Right lobe of liver (tissue), 6 donors: ENCODE measurements at regions not wholly inside any gene's neighbourhood (a gene's known extent, or its start where the extent isn't known, plus 50 kb on each side); places are given as distances from the start of the nearest gene placed in this dataset.

Experiments
- ATAC-seq, 4 donors: fragments of 200-7000 bp; cut with Tn5 transposase; one replicate each; pipeline ENCODE4 v1.9.1; 2020; ENCODE audit warnings: mild to moderate bottlenecking in 4 of 4, moderate library complexity in 4 of 4
- DNase-seq, 3 donors: peaks; one replicate each; pipeline ENCODE4 v3.0.0-alpha.2; 2020
- H3K27ac ChIP-seq, 3 donors: fragments of 200-600 bp; one replicate each; pipeline ENCODE4 v1.8.0; 2022
- H3K27me3 ChIP-seq, 2 donors: fragments of 200-600 bp; one replicate each; pipeline ENCODE4 v1.8.0; 2022
- H3K36me3 ChIP-seq, 4 donors: fragments of 200-600 bp; sonication (generic) in 1 of 4; one replicate each; pipeline versions ENCODE4 v1.5.1 to v1.8.0; 2017 to 2022; ENCODE audit warnings: control low read depth in 1 of 4
- H3K4me1 ChIP-seq, 4 donors: fragments of 200-600 bp; sonication (generic) in 1 of 4; one replicate each; pipeline versions ENCODE4 v1.5.1 to v1.8.0; 2017 to 2022; ENCODE audit warnings: control low read depth in 1 of 4
- H3K4me3 ChIP-seq, 3 donors: fragments of 200-600 bp; one replicate each; pipeline ENCODE4 v1.8.0; 2022
- H3K9me3 ChIP-seq, 4 donors: fragments of 200-600 bp; sonication (generic) in 1 of 4; one replicate each; pipeline versions ENCODE4 v1.5.1 to v1.8.0; 2017 to 2022; ENCODE audit warnings: control low read depth in 1 of 4
- POLR2A ChIP-seq: fragments of 450-650 bp; IDR thresholded peaks from one replicate; pipeline ENCODE4 v1.6.1; 2017; ENCODE audit warnings: antibody characterized with exemption, mild to moderate bottlenecking
- WGBS: methylation state at CpG from one replicate; pipeline ENCODE4 v1.1.6; 2018; ENCODE audit warnings: low coverage, low lambda C conversion rate; ENCODE audit not compliant: insufficient coverage; ENCODE audit errors: missing lambda C conversion rate; 5-methylcytosine and 5-hydroxymethylcytosine counted together
- intact Hi-C, 2 donors: fragments of 100-400 bp; cut with DNase I; formaldehyde crosslinking; loops; one replicate each; pipeline versions ENCODE4 v1.11.2 to v1.14.1; 2022
- TF ChIP-seq, protein P1 (sequence below), 4 donors: fragments of 200-600 bp in 3 of 4; fragments of 450-650 bp in 1 of 4; IDR thresholded peaks; one replicate each; pipeline versions ENCODE4 v1.5.1 to v1.8.0; 2016 to 2022; ENCODE audit warnings: antibody characterized with exemption in 4 of 4, mild to moderate bottlenecking in 2 of 4
- donor health status: DM: no; HTN: yes; CAD: no.
- donor health status: DM: no; HTN: no; CAD: no.
- donor health status: DM: no; HTN: no; CAD: no.
- donor health status: DM: no; HTN: yes; CAD: no.
- donor health status: DM: no; HTN: yes; CAD: no.

DNA sequence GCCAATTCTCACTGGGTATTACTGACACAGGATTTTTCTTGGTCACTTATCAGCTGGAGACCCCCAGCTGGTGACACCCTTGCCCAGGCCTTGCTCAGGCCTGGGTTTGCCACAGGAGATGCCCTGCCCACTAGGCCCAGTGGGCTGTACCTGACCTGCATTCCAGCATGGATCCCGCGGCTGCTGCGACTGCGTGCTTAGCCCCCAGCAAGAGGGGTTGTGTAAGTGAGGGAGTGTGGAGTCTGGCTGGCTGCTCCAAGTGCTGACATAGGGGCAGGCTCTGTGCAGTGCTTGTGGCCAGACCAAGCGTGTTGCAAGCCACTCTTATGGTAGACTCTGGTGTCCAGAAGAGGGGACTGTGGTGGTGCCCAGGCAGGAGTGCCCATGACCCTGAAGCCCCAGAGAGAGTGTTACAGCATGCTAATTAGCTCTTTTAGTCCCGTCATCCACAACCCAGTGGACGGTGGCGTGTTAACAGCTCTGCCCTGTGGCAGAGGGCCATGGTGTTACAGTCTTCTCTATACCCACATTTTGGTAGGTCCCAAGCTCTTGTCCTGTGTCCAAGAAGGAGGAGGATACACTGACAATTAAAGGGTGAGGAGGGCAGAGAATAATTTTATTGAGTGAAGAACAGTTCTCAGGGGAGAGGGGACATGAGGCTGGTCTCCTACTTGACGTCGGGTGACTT lies 491.7 kb upstream of the MEIS1 start:
- peak in 1 of 4 donors; percentile 14 for ATAC-seq
- Histone ChIP-seq H3K36me3 (no peaks in the 10 kb centered on the region), H3K4me3 (no peak overlapping the region), H3K27ac (no peak overlapping the region), H3K27me3 (no peaks in the 10 kb centered on the region), H3K9me3 (no peaks in the 10 kb centered on the region), H3K4me1 (no peaks in the 10 kb centered on the region)
- no peak for TF ChIP-seq POLR2A
- TF ChIP-seq, protein P1, sequence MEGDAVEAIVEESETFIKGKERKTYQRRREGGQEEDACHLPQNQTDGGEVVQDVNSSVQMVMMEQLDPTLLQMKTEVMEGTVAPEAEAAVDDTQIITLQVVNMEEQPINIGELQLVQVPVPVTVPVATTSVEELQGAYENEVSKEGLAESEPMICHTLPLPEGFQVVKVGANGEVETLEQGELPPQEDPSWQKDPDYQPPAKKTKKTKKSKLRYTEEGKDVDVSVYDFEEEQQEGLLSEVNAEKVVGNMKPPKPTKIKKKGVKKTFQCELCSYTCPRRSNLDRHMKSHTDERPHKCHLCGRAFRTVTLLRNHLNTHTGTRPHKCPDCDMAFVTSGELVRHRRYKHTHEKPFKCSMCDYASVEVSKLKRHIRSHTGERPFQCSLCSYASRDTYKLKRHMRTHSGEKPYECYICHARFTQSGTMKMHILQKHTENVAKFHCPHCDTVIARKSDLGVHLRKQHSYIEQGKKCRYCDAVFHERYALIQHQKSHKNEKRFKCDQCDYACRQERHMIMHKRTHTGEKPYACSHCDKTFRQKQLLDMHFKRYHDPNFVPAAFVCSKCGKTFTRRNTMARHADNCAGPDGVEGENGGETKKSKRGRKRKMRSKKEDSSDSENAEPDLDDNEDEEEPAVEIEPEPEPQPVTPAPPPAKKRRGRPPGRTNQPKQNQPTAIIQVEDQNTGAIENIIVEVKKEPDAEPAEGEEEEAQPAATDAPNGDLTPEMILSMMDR (IDR thresholded peaks at IDR 0.05): no peak
- peak in 1 of 3 donors; percentile 48 for DNase-seq
- WGBS: 93% methylated on average over 3 of the region's 10 CpGs
- intact Hi-C loops: no loop called here

DNA sequence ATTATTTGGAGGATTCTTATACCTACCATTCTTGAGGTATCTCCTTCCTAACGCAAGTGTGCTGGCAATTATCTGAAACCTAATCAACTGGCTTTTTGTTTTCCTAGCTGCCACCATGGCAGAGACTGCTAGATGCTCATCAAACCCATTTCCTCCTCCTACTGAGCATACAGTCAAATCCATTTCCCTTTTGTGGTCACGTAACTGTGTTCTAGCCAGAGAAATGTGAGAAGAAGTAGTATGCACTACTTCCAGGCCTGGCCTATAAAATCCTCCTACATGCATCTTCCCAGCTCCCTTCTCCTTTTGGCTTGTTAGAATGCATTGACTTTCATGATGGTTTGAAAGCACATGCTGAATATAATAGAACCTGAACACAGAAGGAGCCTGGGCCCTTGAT lies 494.1 kb upstream of the MEIS1 start:
- H3K4me3 ChIP-seq: no peak overlapping the region
- no peak for TF ChIP-seq POLR2A
- TF ChIP-seq, protein P1 (IDR thresholded peaks at IDR 0.05): no peak
- H3K27ac ChIP-seq: no peak overlapping the region
- no peaks in the 10 kb centered on the region for H3K27me3 ChIP-seq
- H3K4me1 ChIP-seq: no peaks in the 10 kb centered on the region
- DNase-seq (no peak), ATAC-seq (no peak)
- H3K36me3 ChIP-seq: no peaks in the 10 kb centered on the region
- no peaks in the 10 kb centered on the region for H3K9me3 ChIP-seq
- intact Hi-C loops: no loop called here
- WGBS: 44% methylated on average over 2 of the region's 2 CpGs

DNA sequence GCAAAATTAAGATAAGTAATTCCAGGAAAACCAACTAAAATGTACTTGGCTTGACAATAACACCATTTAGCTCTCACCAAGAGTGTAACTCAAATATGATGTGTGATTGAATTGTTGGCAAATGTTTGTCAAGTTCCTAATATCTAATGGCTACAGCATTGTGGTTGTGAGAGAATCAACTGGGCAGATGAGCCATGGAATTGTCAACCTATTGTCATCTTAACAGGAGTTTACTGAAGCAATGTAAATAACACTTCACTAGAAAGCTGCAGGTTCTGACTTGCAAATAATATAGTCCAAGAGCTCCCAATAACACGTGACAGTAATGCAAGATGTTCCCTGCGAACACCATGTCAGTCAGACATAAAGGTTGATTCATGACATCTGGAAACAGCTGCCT lies 495.2 kb upstream of the MEIS1 start:
- DNase-seq (no peak), ATAC-seq (no peak)
- Histone ChIP-seq H3K4me3 (no peak overlapping the region), H3K9me3 (no peaks in the 10 kb centered on the region), H3K27ac (no peak overlapping the region), H3K4me1 (no peaks in the 10 kb centered on the region), H3K36me3 (no peaks in the 10 kb centered on the region), H3K27me3 (no peaks in the 10 kb centered on the region)
- TF ChIP-seq POLR2A: no peak
- TF ChIP-seq, protein P1 (IDR thresholded peaks at IDR 0.05): no peak
- 50% methylated on average over 2 of the region's 2 CpGs for WGBS
- intact Hi-C loops: no loop called here

DNA sequence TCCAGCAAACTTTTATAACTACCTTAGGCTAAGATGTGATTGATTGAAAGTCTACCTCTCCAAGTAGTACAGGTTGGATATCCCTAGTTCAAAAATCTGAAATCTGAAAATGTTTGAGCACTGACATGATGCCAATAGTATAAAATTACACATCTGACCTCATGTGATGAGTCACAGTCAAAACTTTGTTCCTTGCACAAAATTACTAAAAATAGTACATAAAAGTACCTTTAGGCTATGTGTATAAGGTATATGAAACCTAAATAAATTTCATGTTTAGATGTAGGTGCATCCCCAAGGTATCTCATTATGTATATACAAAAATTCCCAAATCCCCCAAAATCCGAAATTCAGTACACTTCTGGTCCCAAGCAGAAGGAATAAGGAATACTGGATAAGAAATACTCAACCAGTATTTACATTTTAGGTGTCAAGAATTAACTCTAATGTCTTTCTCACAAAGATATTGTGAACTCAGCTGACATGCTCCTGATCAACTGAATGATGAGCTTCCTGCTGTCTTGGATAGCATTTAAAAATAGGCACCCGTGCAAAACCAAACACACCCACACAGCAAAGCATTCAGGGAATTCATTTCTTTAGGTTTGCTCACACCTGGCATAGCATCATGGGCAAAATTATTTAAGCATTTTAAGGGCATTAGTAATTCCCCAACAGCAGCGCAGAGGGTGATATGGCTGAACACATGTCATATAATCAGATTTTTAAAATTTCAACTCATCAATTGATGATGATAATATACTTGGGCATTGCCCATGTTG lies 497.4 kb upstream of the MEIS1 start:
- intact Hi-C loops: no loop called here
- Histone ChIP-seq H3K4me1 (no peaks in the 10 kb centered on the region), H3K27me3 (no peaks in the 10 kb centered on the region), H3K9me3 (no peaks in the 10 kb centered on the region), H3K36me3 (no peaks in the 10 kb centered on the region), H3K27ac (no peak overlapping the region), H3K4me3 (no peak overlapping the region)
- WGBS: 71% methylated on average over 3 of the region's 3 CpGs
- no peak for DNase-seq
- no peak for TF ChIP-seq POLR2A
- TF ChIP-seq, protein P1 (IDR thresholded peaks at IDR 0.05): no peak
- no peak for ATAC-seq
